NCI-H1092 (cell line): ENCODE measurements at regions not wholly inside any gene's neighbourhood (a gene's known extent, or its start where the extent isn't known, plus 50 kb on each side); places are given as distances from the start of the nearest gene placed in this dataset.
"Not testable (repeated sequence)": the region's sequence is repeated elsewhere in the genome, so short reads cannot be mapped to it uniquely, and the experiment has no call there.

Experiments
- DNase-seq: peaks from one replicate; lab custom pipeline; 2025; lab: John Stamatoyannopoulos, UW

- no peak for DNase-seq
Measured at GRCh38 chr4:179114615-179115014, 1672.4 kb upstream of the AGA start.

GRCh38 chr4:179116011-179116410, 1673.8 kb upstream of the AGA start:
- DNase-seq = no peak

DNA sequence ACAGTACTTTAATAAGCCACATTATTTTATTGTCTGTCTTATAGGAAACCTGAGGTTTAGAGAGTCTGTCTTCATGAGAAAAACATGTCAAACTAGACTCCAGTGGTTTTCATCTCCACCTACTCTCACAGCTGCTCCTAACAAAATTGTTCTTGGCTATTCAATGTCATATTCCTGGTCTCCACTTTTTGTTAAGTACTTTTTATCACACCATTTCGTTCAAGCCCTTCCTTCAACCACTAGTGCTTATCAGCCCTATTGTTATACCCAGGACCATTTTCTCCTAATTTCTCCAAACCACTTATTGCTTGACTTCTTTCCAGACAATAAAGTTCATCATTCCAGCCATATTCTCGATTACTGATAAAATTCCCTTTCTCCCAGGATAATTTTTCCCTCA, 1674.3 kb upstream of the AGA start:
- DNase-seq = no peak

DNA sequence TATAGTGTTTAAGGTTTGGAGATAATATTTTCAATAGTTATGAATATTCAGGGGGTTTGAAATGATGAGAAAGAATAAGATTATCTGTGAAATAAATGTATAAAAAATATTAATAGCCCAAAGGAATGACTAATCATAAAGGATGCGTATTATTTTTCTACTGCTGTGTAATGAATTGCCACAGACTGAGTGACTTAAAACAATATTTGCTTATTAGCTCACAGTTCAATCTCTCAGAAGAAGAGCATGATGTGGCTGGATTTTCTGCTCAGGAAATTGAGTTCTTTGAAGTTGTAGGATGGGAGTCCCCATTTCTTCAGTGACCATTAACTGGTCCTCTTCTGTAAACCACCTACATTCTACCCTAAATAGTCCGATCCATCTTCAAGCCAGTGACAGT, 1680.8 kb upstream of the AGA start:
- DNase-seq = no peak

DNA sequence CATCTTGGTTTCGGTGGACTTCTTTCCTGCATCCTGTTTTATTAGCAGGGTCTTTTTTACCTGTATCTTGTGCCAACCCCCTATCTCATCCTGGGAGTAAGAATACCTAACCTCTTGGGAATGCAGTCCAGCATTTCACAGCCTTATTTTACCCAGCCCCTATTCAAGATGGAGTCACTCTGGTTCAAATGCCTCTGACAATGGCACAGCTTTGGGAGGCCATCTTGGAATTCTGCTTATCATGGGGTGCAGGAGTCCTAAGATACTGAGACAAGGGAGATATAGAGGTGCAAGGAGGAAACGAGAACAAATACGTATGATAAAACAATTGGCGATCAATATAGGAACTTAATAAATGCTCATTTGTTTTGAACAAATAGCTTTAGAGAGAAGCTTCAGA, 1682.2 kb upstream of the AGA start:
- no peak for DNase-seq

- DNase-seq = no peak
Measured at GRCh38 chr4:179124957-179125356, 1682.7 kb upstream of the AGA start.

- no peak for DNase-seq
Measured at GRCh38 chr4:179125870-179126269, 1683.6 kb upstream of the AGA start.

- DNase-seq = no peak
Measured at GRCh38 chr4:179128299-179128698, 1686.1 kb upstream of the AGA start.

GRCh38 chr4:179130122-179130714, 1688.0 kb upstream of the AGA start:
- DNase-seq = no peak

- DNase-seq = no peak
Measured at GRCh38 chr4:179145746-179146525, 1703.7 kb upstream of the AGA start.

- DNase-seq = no peak
Measured at GRCh38 chr4:179151770-179152169, 1709.5 kb upstream of the AGA start.

DNA sequence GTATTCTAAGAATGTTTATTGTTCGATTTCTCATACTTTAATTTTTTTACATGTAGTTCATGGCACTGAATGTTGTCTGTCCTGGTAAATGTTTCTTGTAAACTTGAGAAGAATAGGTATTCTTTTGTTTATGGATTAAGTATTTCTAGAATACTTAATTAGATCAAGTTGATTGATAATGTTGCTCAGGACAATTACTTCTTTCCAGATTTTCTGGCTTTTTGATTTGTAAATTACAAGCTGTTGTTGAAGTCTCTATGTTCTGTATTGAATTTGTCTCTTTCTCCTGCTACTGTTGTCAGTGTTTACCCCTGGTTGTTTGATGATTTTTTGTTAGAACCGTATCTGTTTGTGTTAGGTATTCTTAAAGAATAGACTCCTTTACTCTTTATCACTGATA, 1720.9 kb upstream of the AGA start:
- DNase-seq = no peak

GRCh38 chr4:179164267-179164999, 1722.2 kb upstream of the AGA start:
- DNase-seq = no peak

- no peak for DNase-seq
Measured at GRCh38 chr4:179165000-179165738, 1722.9 kb upstream of the AGA start.

- no peak for DNase-seq
Measured at GRCh38 chr4:179165862-179166261, 1723.6 kb upstream of the AGA start.

- DNase-seq = not testable (repeated sequence)
Measured at GRCh38 chr4:179170308-179170707, 1728.1 kb upstream of the AGA start.

GRCh38 chr4:179182741-179183140, 1740.5 kb upstream of the AGA start:
- no peak for DNase-seq

DNA sequence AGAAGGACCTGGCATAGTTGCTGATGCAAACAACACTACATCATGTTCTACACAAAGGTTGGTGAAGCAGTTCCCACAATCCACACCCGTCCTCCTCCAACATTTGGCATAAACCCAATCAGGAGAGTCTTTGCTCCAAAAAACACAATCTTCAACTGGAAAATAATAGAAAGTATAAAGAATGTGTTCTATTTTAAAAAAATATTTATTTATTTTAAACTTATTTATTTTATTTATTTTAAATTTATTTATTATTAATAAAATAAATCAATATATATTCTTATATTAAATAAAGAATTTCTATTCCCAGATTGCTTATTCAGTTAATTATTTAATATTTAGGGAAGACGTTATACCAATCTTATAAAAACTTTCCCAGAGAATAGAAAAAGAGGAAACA, 1753.7 kb upstream of the AGA start:
- no peak for DNase-seq

DNA sequence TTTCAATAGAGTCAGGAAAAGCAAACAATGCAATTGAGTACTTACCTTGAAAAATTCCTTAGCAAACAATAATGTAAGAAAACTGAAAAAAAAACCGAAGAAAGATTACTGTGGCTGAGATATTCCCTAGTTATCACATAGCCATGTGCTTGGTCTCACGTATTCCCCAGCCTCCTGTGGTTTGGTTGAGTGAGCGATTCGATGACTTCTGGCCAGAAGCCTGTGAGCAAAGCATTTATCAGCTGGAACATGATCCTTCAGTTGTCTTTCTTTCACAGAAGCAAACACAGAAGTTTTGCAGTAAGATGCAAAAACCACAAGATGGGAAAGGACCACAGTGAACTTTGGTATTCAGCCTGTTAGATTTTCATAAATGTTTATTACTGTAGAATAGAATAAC, 1754.3 kb upstream of the AGA start:
- no peak for DNase-seq

DNA sequence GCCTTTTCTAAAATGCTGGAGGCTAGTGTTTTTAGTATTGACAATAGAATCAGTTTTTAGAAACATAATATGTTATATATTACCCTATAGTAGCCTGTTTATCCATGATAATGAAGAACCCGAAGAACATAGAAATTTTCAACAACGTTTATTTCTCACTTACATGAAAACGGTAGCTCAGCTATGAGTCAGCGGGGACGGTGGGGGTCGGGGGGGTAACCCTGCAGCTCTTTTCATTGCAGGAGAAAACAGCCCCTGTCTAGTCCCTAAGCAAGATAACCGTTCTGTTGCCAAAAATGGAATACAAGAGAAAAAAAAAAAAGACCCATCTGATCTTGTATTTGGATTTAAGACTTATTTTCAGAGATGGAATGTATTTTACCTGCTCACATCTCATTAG, 1758.4 kb upstream of the AGA start:
- no peak for DNase-seq

GRCh38 chr4:179225594-179225993, 1783.4 kb upstream of the AGA start:
- no peak for DNase-seq

GRCh38 chr4:179248821-179249220, 1806.6 kb upstream of the AGA start:
- DNase-seq = no peak

- no peak for DNase-seq
Measured at GRCh38 chr4:179268791-179269190, 1826.6 kb upstream of the AGA start.
